HG03521 (cell line): ENCODE measurements at regions not wholly inside any gene's neighbourhood (a gene's known extent, or its start where the extent isn't known, plus 50 kb on each side); places are given as distances from the start of the nearest gene placed in this dataset.

Source experiments
- ATAC-seq: cut with Tn5 transposase; IDR thresholded peaks from one replicate; pipeline ENCODE4 v1.9.1; 2021; ENCODE audit warnings: mild to moderate bottlenecking, moderate library complexity; ENCODE audit not compliant: unreplicated experiment

DNA sequence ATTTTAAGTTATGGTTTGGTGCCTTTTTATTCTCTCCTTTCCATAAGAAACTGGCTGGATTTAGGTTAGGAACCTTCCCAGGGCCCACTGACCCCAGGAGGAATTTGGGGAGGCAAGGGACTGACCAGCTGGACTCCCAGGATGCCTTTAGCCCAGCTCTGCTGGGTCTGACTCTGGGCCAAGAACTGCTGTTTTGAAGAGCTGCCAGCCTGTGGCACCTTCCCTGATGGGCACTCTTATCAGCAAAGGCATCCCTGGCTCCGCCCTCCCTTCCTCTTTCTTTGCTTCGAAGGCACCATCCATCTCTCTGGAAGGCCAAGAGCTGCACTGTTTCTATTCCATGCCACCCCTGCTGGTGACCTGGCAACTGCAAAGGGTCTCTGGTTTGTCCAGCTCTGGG lies 174.7 kb downstream of the POU4F1 start:
- no peak for ATAC-seq

DNA sequence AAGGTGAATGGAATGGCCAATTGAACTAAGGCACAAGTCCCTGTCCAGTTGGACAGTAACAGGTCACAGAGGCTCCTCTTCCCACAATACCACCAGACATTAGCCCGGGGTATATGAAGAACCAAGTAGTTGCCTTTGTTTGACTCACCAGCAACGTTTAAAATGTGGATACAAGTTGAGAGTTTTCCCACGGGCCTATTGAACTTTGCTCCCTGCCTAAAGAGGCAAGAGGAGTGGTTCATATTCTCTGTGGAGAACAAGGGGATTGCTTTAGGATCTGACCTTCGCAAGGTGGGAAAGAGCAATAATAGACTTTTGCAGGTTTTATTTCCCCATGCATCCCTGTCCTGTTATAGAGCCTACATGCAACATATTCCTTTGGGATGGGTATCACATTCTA lies 177.2 kb downstream of the POU4F1 start:
- ATAC-seq = no peak

- ATAC-seq = no peak
Observed at GRCh38 chr13:78420814-78421213, 182.5 kb downstream of the POU4F1 start.

GRCh38 chr13:78413887-78414553 lies 189.3 kb downstream of the POU4F1 start:
- no peak for ATAC-seq

DNA sequence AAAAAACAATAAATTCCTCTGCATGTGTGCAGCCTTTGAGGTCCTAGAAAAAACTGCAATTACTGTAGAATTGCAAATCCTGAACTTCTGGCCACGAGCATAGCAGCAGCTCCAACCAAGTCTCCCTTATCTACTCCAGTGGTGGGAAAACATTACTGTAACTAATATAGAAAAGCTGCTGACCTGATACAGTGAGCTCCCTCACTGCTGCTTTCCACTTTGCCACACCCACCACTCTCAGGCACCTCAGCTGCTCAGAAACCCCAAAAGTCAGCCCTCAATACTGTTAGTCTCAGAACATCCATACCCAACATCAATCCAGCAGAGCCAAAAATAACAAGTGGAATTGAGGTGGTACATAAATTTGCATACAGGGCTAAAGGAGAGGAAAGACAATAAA lies 192.5 kb downstream of the POU4F1 start:
- no peak for ATAC-seq

GRCh38 chr13:78410164-78410563 lies 193.2 kb downstream of the POU4F1 start:
- no peak for ATAC-seq

DNA sequence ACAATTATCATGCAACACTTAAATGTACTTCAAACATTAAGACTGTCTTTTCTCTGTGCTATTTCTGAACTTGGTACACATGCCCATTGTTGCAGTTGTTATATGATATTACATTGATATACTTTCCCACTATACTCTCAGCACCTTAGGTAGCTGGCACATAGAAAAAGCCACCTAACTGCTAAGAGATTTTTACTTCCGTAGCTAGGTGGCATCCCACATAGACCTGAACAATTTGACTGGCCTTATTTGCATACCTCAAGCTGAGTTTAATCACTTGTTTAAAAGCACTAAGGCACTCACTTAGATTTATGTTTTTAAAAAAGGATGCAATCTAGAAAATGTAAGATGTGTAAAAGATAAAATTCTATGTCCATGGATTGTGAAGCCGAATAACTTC lies 194.2 kb downstream of the POU4F1 start:
- peak; percentile 64 for ATAC-seq

DNA sequence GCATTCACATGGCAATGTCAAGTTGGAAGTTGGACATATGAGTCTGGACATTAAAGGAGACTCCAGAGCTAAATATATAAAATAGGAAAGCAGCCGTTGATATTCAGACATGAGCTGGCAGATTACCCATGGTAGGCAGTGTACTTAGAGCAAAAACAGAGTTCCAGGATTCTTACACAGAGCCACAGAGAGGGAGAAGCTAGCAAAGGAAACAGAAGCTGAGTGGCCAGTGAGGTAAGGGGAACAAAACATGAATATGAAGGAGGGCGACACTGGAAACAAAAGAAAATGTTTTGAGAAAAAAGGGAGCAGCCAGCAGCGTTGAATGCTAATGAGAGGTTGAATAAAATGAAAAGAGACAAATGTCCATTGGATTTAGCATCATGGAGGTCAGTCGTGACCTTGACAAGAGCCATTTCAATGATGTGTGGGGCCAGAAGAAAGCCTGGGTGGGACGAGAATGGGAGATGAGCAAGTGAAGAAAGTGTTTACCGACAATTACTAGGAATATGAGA lies 198.4 kb downstream of the POU4F1 start:
- no peak for ATAC-seq

- ATAC-seq = no peak
Observed at GRCh38 chr13:78402708-78403400, 200.5 kb downstream of the POU4F1 start.

DNA sequence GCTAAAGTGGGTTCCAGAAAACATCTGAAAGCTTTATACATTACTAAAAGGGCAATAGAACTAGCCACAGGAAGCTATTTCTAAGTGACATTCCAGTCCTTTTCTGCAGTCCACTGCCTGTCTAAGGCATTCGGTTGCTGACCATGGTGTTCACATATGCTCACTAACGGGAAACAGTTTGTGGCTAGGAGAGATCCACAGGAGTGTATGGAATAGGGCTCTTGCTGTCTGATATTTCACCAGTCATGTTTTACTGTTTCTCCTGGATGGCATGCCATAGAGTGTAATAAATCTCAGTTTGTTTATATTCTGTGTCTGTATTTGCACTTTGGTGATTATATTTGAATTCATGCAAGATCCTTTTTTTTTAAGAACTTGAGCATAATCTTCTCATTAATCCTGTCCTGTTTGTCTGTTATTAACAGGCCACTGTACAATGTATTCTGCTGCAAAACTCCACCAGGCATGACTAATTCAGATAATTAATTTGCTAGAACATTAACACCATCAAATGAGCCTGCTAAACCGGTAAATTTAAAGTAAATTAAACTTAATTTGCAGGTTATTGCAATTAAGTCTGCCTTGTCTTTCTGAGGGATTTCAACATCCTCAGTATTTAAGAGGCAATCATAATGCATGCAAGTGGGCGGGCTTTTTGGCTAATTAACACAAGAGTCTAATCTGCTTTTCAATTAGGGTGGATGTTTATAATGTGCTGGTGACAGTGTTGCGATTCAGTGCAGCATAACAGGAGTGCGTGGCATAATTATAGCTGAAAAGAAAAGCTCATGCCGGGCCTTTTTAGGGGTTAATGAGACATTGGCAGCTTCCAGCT lies 201.3 kb downstream of the POU4F1 start:
- ATAC-seq = no peak

- peak; percentile 92 for ATAC-seq
Observed at GRCh38 chr13:78398743-78399410, 204.5 kb downstream of the POU4F1 start.

DNA sequence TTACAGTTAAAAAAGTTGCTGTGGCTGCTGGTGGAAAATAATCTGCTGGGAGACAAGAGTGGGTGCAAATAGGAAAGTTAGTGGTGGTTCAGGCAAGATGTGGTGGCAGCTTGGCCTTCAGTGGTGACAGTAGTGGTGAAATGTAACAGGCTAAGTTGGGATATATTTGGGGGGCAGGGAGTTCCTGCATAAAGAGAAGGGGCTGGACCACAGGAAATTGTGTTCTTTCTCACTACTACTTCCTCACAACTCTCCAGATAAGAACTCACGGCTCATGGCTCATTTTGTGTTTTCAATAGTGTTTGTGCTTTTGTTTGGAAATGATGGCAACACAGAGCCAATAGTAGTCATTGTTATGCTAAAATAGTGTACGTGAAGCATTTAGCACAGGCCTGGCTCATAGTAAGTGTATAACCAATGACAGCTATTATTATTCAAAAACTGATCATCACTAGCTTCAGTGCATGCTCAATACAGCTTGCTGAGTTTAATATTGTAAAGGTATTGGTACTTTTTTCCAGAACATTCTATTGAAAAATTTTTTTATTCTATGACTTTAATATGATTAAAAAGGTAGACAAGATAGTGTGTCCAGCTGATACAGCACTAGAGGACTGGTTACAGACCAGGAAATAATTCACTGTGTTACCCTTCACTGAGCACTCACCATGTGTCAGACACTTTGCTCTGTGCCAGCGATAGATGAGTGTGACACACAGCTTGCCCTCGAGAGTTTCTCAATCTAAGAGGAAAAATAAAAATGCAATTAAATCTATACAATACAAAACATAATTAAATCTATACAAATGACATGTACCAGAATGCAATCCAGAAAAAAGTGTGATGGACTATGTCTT lies 209.8 kb downstream of the POU4F1 start:
- ATAC-seq = no peak

DNA sequence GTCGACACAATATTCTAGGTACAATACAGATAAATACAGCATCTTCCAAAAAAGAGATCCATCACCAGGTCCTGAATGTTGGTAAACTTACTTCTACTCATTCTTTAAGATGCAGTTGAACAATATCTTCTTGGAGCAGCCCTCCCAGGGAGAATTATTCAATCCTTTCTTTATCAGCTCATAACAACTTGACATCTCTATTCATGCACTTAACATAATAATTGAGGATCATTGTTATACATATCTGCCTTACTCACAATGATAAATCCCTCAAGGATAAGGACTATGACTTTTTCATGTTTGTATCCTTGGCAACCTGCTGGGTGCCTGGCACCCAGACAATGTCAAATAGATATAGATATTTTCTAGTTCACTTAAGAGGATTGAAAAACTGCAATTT lies 219.5 kb downstream of the POU4F1 start:
- no peak for ATAC-seq

GRCh38 chr13:78383071-78383484 lies 220.3 kb downstream of the POU4F1 start:
- ATAC-seq = no peak

DNA sequence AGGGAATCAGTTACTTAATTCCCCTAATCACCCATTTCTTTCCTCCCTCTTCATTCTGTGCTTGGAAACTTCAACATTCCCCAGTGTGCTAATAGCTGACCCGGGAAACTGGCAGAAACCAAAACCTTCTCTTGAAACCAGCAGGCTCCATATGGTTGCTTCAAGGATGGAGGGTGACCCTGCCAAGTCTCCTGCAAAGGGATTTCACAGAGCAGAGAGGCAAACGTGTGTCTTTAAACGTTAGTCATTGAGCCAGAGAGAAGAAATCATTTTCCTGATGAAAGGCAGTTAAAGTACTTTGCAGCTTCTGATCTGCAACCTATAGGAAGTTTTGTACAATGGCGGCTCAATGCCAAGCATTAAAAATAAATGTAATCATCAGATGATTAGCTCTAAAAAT lies 220.9 kb downstream of the POU4F1 start:
- no peak for ATAC-seq

DNA sequence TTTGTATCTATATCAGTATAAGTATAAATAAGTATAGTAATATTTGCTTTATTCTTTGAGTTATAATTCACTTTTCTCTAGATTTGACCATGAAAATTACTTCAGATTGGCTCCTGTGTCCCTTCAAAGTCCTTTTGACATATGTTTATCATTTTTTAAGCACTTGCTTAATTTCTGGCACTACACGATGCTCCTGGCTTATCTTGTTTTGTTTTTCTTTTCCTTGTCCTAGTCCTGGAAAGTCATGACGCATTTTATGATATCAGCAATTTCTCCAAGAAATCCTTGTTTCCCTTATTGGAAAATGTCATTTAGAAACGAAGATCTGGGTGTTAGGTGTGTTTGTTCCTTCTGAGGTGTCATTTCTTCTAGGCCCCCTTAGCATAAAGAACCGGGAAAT lies 226.5 kb downstream of the POU4F1 start:
- no peak for ATAC-seq

GRCh38 chr13:78376033-78376432 lies 227.3 kb downstream of the POU4F1 start:
- no peak for ATAC-seq

- no peak for ATAC-seq
Observed at GRCh38 chr13:78372581-78372980, 230.8 kb downstream of the POU4F1 start.

- no peak for ATAC-seq
Observed at GRCh38 chr13:78370231-78370630, 233.1 kb downstream of the POU4F1 start.

DNA sequence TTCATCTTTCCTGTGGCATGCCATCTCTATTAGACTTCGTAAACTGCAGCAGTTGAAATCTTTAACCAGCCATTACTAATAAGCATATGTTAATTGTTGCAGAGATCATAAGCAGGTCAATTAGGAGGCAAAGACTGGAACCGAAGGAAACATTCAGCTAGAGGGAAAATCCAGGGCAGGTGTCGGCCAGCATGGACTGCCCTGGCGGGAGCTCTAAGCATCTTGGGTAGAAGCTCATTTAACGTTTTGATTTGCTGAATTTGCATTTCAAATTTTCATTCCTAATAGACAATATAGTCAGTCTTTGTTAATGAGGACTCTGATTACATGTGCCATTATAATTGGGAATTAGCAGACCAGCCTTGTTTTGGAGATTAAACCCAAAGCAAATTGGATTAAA lies 238.6 kb downstream of the POU4F1 start:
- ATAC-seq = no peak
